ENCODE measurements at regions not wholly inside any gene's neighbourhood (a gene's known extent, or its start where the extent isn't known, plus 50 kb on each side); places are given as distances from the start of the nearest gene placed in this dataset.
"Not testable (repeated sequence)": the region's sequence is repeated elsewhere in the genome, so short reads cannot be mapped to it uniquely, and the experiment has no call there.

- DNase-seq (ENCODE audit: low read depth) = no peak
These were observed 258.5 kb downstream of the CRLF2 start for GRCh38 chrX:953879-954482.

- DNase-seq (ENCODE audit: low read depth) = no peak
These were observed 259.6 kb downstream of the CRLF2 start for GRCh38 chrX:952816-953215.

- not testable (repeated sequence) for DNase-seq (ENCODE audit: low read depth)
These were observed 265.2 kb downstream of the CRLF2 start for GRCh38 chrX:947262-947661.

- no peak for DNase-seq (ENCODE audit: low read depth)
These were observed 269.4 kb downstream of the CRLF2 start for GRCh38 chrX:943035-943434.

- DNase-seq (ENCODE audit: low read depth) = no peak
These were observed 271.8 kb downstream of the CRLF2 start for GRCh38 chrX:940691-941090.

- no peak for DNase-seq (ENCODE audit: low read depth)
These were observed 275.3 kb downstream of the CRLF2 start for GRCh38 chrX:936979-937769.

- DNase-seq (ENCODE audit: low read depth) = no peak
These were observed 278.8 kb downstream of the CRLF2 start for GRCh38 chrX:933611-934010.

GRCh38 chrX:928606-929005 is 283.8 kb downstream of the CRLF2 start:
- no peak for DNase-seq (ENCODE audit: low read depth)

- no peak for DNase-seq (ENCODE audit: low read depth)
These were observed 285.5 kb downstream of the CRLF2 start for GRCh38 chrX:926991-927390.

- no peak for DNase-seq (ENCODE audit: low read depth)
These were observed 286.4 kb downstream of the CRLF2 start for GRCh38 chrX:926070-926469.

- DNase-seq (ENCODE audit: low read depth) = no peak
These were observed 286.8 kb downstream of the CRLF2 start for GRCh38 chrX:925652-926061.

GRCh38 chrX:925094-925493 is 287.4 kb downstream of the CRLF2 start:
- no peak for DNase-seq (ENCODE audit: low read depth)

- no peak for DNase-seq (ENCODE audit: low read depth)
These were observed 288.4 kb downstream of the CRLF2 start for GRCh38 chrX:924017-924416.

GRCh38 chrX:920234-920799 is 289.7 kb downstream of the SHOX start:
- no peak for DNase-seq (ENCODE audit: low read depth)

- no peak for DNase-seq (ENCODE audit: low read depth)
These were observed 285.6 kb downstream of the SHOX start for GRCh38 chrX:916230-916599.

GRCh38 chrX:915427-916229 is 285.0 kb downstream of the SHOX start:
- DNase-seq (ENCODE audit: low read depth) = no peak

GRCh38 chrX:914206-914605 is 283.6 kb downstream of the SHOX start:
- DNase-seq (ENCODE audit: low read depth) = no peak

- DNase-seq (ENCODE audit: low read depth) = no peak
These were observed 282.1 kb downstream of the SHOX start for GRCh38 chrX:912677-913076.

GRCh38 chrX:909068-909467 is 278.5 kb downstream of the SHOX start:
- DNase-seq (ENCODE audit: low read depth) = not testable (repeated sequence)

GRCh38 chrX:906586-906985 is 276.0 kb downstream of the SHOX start:
- DNase-seq (ENCODE audit: low read depth) = no peak

- DNase-seq (ENCODE audit: low read depth) = no peak
These were observed 275.4 kb downstream of the SHOX start for GRCh38 chrX:905848-906566.

- DNase-seq (ENCODE audit: low read depth) = no peak
These were observed 272.5 kb downstream of the SHOX start for GRCh38 chrX:903116-903515.

All from fibroblast of gingiva (primary cell).